ENCODE measurements at regions not wholly inside any gene's neighbourhood (a gene's known extent, or its start where the extent isn't known, plus 50 kb on each side); places are given as distances from the start of the nearest gene placed in this dataset.

- DNase-seq (ENCODE audit: low read depth in 3 of 3) = no peak
These were observed 53.9 kb upstream of the NSMCE3 start for GRCh38 chr15:29323557-29323956.

GRCh38 chr15:29322415-29322814, 52.8 kb upstream of the NSMCE3 start:
- DNase-seq (ENCODE audit: low read depth in 3 of 3) = no peak

- no peak for DNase-seq (ENCODE audit: low read depth in 3 of 3)
These were observed 50.8 kb upstream of the NSMCE3 start for GRCh38 chr15:29320420-29320819.

- DNase-seq (ENCODE audit: low read depth in 3 of 3) = no peak
These were observed 50.2 kb upstream of the NSMCE3 start for GRCh38 chr15:29319823-29320222.
